GM10266 (cell line): ENCODE measurements at regions not wholly inside any gene's neighbourhood (a gene's known extent, or its start where the extent isn't known, plus 50 kb on each side); places are given as distances from the start of the nearest gene placed in this dataset.

Experiments
- DNase-seq: peaks from one replicate; pipeline ENCODE4 v3.0.0; 2012; ENCODE audit errors: extremely low spot score
- TF ChIP-seq, protein P1 (sequence below): IDR thresholded peaks from 2 replicates; pipeline ENCODE4 v1.5.1; 2012; ENCODE audit warnings: mild to moderate bottlenecking, low read depth; ENCODE audit not compliant: control insufficient read depth, insufficient read depth; ENCODE audit errors: missing control alignments

GRCh38 chr18:30044496-30044895 is 998.0 kb downstream of the DSC3 start:
- DNase-seq: no peak
- TF ChIP-seq, protein P1, sequence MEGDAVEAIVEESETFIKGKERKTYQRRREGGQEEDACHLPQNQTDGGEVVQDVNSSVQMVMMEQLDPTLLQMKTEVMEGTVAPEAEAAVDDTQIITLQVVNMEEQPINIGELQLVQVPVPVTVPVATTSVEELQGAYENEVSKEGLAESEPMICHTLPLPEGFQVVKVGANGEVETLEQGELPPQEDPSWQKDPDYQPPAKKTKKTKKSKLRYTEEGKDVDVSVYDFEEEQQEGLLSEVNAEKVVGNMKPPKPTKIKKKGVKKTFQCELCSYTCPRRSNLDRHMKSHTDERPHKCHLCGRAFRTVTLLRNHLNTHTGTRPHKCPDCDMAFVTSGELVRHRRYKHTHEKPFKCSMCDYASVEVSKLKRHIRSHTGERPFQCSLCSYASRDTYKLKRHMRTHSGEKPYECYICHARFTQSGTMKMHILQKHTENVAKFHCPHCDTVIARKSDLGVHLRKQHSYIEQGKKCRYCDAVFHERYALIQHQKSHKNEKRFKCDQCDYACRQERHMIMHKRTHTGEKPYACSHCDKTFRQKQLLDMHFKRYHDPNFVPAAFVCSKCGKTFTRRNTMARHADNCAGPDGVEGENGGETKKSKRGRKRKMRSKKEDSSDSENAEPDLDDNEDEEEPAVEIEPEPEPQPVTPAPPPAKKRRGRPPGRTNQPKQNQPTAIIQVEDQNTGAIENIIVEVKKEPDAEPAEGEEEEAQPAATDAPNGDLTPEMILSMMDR: no peak

- DNase-seq: no peak
- TF ChIP-seq, protein P1: no peak
Observed at GRCh38 chr18:30039201-30039600, 1003.3 kb downstream of the DSC3 start.

DNA sequence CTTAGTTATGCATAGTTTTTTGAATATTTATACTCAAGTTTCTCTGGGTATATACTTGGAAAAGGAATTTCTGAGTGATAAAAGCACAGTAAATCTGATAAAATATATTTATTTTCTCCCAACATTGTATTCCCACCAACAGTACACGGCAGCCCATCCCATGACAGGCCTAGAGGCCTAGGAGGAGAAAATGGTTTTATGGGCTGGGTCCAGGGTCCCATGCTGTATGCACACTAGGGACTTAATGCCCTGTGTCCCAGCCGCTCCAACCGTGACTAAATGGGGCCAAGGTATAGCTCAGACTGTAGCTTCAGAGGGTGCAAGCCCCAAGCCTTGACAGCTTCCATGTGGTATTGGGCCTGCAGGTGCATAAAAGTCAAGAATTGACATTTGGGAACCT is 1007.7 kb downstream of the DSC3 start:
- TF ChIP-seq, protein P1: no peak
- DNase-seq: no peak

DNA sequence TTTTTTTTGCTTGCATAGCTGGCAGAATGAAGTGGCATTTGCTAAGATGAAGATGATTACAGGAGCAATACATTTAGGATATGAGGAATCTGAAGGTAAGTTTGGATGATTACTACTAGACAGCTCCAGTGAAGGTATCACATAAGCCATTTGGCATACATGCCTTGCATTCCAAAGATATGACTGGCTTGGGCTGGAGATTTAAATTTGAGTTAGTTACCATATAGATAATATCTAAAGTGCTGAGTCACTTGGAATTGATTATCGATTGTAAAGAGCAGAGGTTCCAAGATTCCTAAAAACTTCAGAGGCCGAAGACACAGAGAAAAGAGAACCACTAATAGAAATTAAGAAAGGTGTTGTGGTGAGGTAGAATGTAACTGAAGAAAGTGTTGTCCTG is 1026.4 kb downstream of the DSC3 start:
- DNase-seq: no peak
- TF ChIP-seq, protein P1: no peak

DNA sequence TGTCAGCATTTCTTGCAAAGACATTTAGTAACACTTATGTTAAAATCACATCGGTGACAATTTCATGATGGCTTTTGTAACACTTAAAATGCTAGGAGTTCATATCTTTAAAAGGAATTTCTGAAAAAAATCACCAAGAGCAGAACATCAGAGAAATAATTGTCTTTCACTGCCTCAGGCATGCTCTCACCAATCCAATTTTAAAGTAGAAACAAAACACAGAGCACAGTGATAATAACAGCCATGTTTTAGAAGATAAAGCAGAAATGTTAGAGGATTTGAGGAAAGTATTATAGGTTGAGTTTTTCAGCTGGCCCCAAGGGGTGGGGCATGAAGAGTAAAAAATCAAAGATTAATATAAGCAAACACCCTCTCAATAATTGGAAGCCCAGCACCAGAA is 1037.6 kb downstream of the DSC3 start:
- no peak for DNase-seq
- TF ChIP-seq, protein P1: no peak

DNA sequence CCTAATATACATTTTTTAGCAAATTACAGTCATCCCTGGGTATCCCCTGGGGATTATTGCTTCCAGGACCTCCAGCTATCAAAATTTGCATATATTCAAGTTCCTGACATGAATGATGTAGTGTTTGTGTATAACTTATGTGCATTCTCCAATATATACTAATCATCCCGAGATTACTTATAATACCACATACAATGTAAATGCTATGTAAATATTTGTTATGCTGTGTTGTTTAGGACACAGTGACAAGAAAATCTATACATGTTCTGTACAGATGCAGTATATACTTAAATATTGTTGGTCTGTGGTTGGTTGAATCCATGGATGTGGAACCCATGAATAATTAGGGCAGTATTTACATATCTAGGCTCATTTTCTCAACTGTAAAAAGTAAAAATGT is 1060.3 kb downstream of the DSC3 start:
- TF ChIP-seq, protein P1: no peak
- DNase-seq: no peak

DNA sequence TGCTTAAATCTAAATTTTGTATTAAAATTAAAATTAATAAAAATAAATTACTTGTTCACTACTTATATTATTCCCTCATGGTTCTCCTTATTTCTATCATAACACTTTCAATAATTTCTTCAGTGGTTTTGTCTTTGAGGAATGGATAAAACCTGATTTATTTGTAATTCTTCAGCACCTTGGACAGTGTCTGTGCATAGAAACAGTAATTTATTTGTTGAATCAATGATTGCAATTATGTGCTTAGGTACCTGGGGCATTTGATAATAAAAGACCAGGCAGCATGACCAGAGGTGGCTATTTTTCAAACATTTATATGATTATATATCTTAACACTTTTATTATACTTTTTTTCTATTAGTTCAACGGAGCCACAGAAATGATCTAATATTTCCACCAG is 1062.7 kb downstream of the DSC3 start:
- TF ChIP-seq, protein P1: no peak
- no peak for DNase-seq
